Activated T-cell treated with anti-CD3 and anti-CD28 coated beads, Interleukin-2, amount 50 U/mL, for 72 hours (primary cell): ENCODE measurements at regions not wholly inside any gene's neighbourhood (a gene's known extent, or its start where the extent isn't known, plus 50 kb on each side); places are given as distances from the start of the nearest gene placed in this dataset.

Source experiments
- ATAC-seq, 2 donors: fragments of 150-1000 bp; cut with Tn5 transposase; replicated peaks in 1 of 2; 2 replicates each; pipeline ENCODE4 v1.10.0; 2021; ENCODE audit warnings: moderate library complexity in 2 of 2, mild to moderate bottlenecking in 1 of 2
- DNase-seq, 2 donors: peaks; one replicate each; pipeline ENCODE4 v3.0.0; 2021 to 2022; ENCODE audit warnings: mixed read lengths in 1 of 2
- H3K27ac Mint-ChIP-seq: one replicate; pipeline ENCODE4 v1.8.0; 2022; ENCODE audit warnings: mild to moderate bottlenecking, moderate library complexity, mixed read lengths
- H3K27me3 Mint-ChIP-seq: one replicate; pipeline ENCODE4 v1.8.0; 2022; ENCODE audit warnings: low read depth, mixed read lengths
- H3K36me3 Mint-ChIP-seq, 2 donors: one replicate each; pipeline ENCODE4 v1.8.0; 2022; ENCODE audit warnings: mixed read lengths in 2 of 2, mild to moderate bottlenecking in 1 of 2; ENCODE audit not compliant: insufficient read depth in 2 of 2
- H3K4me1 Mint-ChIP-seq: one replicate; pipeline ENCODE4 v1.8.0; 2022; ENCODE audit warnings: low read depth, mixed read lengths
- H3K4me3 Mint-ChIP-seq, 2 donors: one replicate each; pipeline ENCODE4 v1.8.0; 2022; ENCODE audit warnings: mild to moderate bottlenecking in 2 of 2, mixed read lengths in 2 of 2, moderate library complexity in 2 of 2
- H3K9me3 Mint-ChIP-seq, 2 donors: one replicate each; pipeline ENCODE4 v1.8.0; 2022; ENCODE audit warnings: mixed read lengths in 2 of 2

DNA sequence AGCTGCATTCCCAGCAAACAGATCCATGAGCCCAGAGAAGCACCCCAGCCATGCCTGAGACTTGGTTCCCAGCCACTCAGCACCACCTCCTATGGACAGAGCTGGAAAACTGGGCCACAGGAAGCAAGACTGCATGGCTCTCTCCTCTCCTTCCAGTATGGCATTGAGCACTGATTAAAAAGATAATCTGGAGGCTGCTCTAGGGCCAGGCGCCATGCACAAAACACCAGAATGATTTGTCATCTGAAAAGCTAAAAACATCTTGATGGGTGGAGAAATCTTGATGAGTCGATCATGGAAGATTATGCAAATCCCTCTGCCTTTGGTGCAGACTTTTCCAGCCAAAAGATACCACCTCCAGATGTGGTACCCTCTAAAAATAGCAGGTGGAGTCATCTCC is 62.7 kb upstream of the MRPS22 start:
- DNase-seq = no peak
- Mint-ChIP-seq H3K4me3 (no peak overlapping the region), H3K27me3 (peaks cover 6% of the 10 kb centered on the region), H3K27ac (no peak overlapping the region), H3K9me3 (no peaks in the 10 kb centered on the region), H3K36me3 (no peaks in the 10 kb centered on the region), H3K4me1 (no peaks in the 10 kb centered on the region)
- ATAC-seq = no peak

GRCh38 chr3:139281522-139282196 is 62.2 kb upstream of the MRPS22 start:
- Mint-ChIP-seq H3K27ac (no peak overlapping the region), H3K27me3 (peaks cover 6% of the 10 kb centered on the region), H3K4me3 (no peak overlapping the region), H3K36me3 (no peaks in the 10 kb centered on the region), H3K9me3 (no peaks in the 10 kb centered on the region), H3K4me1 (no peaks in the 10 kb centered on the region)
- DNase-seq (no peak), ATAC-seq (no peak)

GRCh38 chr3:139283301-139283700 is 60.5 kb upstream of the MRPS22 start:
- H3K36me3 Mint-ChIP-seq = no peaks in the 10 kb centered on the region
- no peak overlapping the region for H3K4me3 Mint-ChIP-seq
- ATAC-seq = no peak
- H3K9me3 Mint-ChIP-seq = no peaks in the 10 kb centered on the region
- no peak overlapping the region for H3K27ac Mint-ChIP-seq
- peaks cover 6% of the 10 kb centered on the region for H3K27me3 Mint-ChIP-seq
- DNase-seq = no peak
- H3K4me1 Mint-ChIP-seq = no peaks in the 10 kb centered on the region

GRCh38 chr3:139284221-139284620 is 59.6 kb upstream of the MRPS22 start:
- no peak overlapping the region for H3K27ac Mint-ChIP-seq
- ATAC-seq (no peak), DNase-seq (no peak)
- no peaks in the 10 kb centered on the region for H3K36me3 Mint-ChIP-seq
- H3K27me3 Mint-ChIP-seq = peaks cover 6% of the 10 kb centered on the region
- H3K9me3 Mint-ChIP-seq = no peaks in the 10 kb centered on the region
- H3K4me1 Mint-ChIP-seq = no peaks in the 10 kb centered on the region
- H3K4me3 Mint-ChIP-seq = no peak overlapping the region

DNA sequence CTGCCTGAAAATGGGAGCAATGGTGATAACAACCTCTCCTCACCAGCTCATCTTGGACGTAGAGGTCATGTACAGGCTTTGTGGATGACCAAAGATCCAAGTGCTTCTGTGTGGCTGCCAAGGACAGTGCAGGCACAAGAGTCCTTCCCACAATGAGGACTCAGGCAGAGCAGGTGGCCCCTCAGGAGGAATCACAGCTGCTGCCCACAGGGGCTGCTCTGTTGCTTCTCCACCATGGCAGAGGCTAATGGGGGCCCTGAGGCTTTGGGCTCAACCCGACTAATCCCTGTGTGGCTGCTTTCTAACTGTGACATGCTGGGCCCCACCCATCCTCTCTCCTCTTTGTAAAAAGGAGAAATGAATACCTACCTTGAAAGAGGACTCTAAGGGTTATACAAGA is 58.1 kb upstream of the MRPS22 start:
- H3K27ac Mint-ChIP-seq = no peak overlapping the region
- no peaks in the 10 kb centered on the region for H3K9me3 Mint-ChIP-seq
- no peak for ATAC-seq
- H3K27me3 Mint-ChIP-seq = no peaks in the 10 kb centered on the region
- DNase-seq = no peak
- H3K4me3 Mint-ChIP-seq = no peak overlapping the region
- H3K4me1 Mint-ChIP-seq = no peaks in the 10 kb centered on the region
- no peaks in the 10 kb centered on the region for H3K36me3 Mint-ChIP-seq

DNA sequence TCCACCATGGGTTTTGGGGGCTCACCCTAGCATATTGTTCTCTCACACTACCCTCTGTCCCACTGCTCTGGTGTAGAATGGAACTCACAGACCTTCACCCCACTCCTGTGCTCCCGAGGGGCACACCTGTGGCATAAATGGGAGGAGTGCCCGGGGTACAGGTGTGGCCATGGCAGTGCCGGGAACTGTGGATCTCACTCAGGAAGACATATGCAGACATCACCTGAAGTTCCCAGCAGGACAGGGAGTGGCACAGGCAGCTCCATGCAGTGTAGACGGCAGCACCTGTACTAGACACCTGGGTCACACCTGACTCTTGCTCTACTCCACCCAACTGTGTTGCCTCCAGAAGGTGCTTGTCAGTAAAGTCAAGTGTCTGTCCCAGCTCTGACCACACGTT is 57.6 kb upstream of the MRPS22 start:
- no peaks in the 10 kb centered on the region for H3K27me3 Mint-ChIP-seq
- DNase-seq (no peak), ATAC-seq (no peak)
- no peak overlapping the region for H3K4me3 Mint-ChIP-seq
- H3K4me1 Mint-ChIP-seq = no peaks in the 10 kb centered on the region
- no peak overlapping the region for H3K27ac Mint-ChIP-seq
- H3K9me3 Mint-ChIP-seq = no peaks in the 10 kb centered on the region
- no peaks in the 10 kb centered on the region for H3K36me3 Mint-ChIP-seq

DNA sequence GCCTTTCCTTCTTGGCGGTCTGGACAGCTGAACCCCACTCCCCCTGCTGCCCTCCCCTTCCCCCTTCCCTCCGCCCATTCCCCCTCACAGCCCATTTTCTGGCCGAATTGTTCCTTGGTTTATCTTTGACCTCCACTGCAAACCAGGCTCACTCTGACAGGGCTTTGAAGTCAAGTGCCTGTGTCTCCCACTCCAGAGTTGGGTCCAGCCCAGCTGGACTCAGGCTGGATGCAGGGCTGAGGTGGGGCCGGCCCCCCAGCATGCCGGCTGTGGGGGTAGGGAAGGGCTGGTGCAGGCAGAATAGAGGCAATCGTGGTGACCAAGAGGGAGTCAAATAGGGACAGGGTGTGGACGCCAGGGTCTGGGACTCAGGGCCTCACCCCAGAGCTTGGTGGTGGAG is 57.0 kb upstream of the MRPS22 start:
- Mint-ChIP-seq H3K4me3 (no peak overlapping the region), H3K27ac (no peak overlapping the region), H3K9me3 (no peaks in the 10 kb centered on the region), H3K36me3 (no peaks in the 10 kb centered on the region), H3K27me3 (no peaks in the 10 kb centered on the region), H3K4me1 (no peaks in the 10 kb centered on the region)
- no peak for ATAC-seq
- no peak for DNase-seq

- no peak for DNase-seq
- Mint-ChIP-seq H3K9me3 (no peaks in the 10 kb centered on the region), H3K4me3 (no peak overlapping the region), H3K27me3 (no peaks in the 10 kb centered on the region), H3K36me3 (no peaks in the 10 kb centered on the region), H3K27ac (no peak overlapping the region), H3K4me1 (no peaks in the 10 kb centered on the region)
- ATAC-seq = no peak
Observed at GRCh38 chr3:139287557-139287956, 56.3 kb upstream of the MRPS22 start.

GRCh38 chr3:139288266-139288821 is 55.5 kb upstream of the MRPS22 start:
- Mint-ChIP-seq H3K27ac (no peak overlapping the region), H3K4me3 (no peak overlapping the region), H3K36me3 (no peaks in the 10 kb centered on the region), H3K4me1 (no peaks in the 10 kb centered on the region), H3K27me3 (no peaks in the 10 kb centered on the region), H3K9me3 (no peaks in the 10 kb centered on the region)
- ATAC-seq (no peak), DNase-seq (no peak)

DNA sequence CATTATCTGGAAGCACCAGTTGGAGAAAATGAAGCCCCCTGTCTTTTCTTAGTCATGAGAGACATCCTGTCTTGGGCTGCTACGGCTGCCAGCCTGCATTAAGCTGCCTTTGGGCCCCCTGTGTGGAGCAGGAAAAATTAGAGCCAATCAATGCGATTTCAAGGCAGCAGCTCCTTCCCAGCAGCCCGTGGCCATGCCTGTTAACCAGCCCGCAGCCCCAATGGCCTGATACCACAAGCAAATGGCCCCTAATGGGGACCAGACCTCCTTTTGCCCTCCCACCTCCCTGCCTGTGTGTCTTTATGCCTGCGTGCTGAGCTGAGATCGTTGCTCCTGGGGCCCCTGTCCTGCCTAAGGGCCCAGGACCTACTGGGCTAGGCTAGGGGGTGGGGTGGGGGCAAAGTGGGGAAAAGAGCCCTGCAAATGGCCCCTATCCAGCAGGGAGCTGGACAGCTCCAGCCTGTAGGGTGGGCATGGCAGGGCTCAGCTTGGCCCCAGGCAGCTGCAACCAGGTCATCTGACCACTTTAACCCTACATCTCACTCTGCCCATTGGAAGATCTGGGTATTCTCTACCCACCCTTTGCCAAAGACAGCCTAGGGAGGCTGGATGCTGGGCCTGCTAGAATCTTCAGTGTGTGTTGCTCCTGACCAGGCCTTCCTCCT is 53.8 kb upstream of the MRPS22 start:
- Mint-ChIP-seq H3K36me3 (no peaks in the 10 kb centered on the region), H3K27me3 (no peaks in the 10 kb centered on the region), H3K4me3 (no peak overlapping the region), H3K27ac (no peak overlapping the region), H3K4me1 (no peaks in the 10 kb centered on the region), H3K9me3 (no peaks in the 10 kb centered on the region)
- DNase-seq (no peak), ATAC-seq (no peak)

GRCh38 chr3:139291276-139292051 is 52.4 kb upstream of the MRPS22 start:
- no peaks in the 10 kb centered on the region for H3K36me3 Mint-ChIP-seq
- no peaks in the 10 kb centered on the region for H3K27me3 Mint-ChIP-seq
- no peaks in the 10 kb centered on the region for H3K9me3 Mint-ChIP-seq
- DNase-seq = no peak
- H3K27ac Mint-ChIP-seq = no peak overlapping the region
- H3K4me1 Mint-ChIP-seq = no peaks in the 10 kb centered on the region
- no peak overlapping the region for H3K4me3 Mint-ChIP-seq
- ATAC-seq = no peak

DNA sequence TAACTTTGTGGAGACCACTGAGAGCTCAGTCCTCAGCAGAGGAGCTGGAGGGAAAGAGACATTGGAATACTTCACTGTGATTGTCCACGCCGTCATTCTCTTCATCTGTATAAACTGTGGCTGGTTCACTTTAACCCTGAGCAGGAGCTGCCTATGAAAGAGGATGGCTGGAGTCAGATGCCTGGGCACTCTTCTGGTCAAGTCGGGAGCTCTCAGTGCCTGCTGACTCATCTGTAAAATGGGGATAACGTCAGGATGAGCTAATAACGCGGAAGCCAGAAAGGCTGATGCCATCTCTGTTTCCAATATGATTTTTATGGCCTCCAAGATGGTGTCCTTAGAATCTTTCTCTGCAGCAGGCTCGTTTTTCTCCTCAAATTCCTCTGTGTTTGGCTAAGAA is 51.6 kb upstream of the MRPS22 start:
- DNase-seq (no peak), ATAC-seq (no peak)
- H3K27ac Mint-ChIP-seq = no peak overlapping the region
- H3K4me1 Mint-ChIP-seq = no peaks in the 10 kb centered on the region
- H3K4me3 Mint-ChIP-seq = no peak overlapping the region
- H3K9me3 Mint-ChIP-seq = no peaks in the 10 kb centered on the region
- no peaks in the 10 kb centered on the region for H3K36me3 Mint-ChIP-seq
- no peaks in the 10 kb centered on the region for H3K27me3 Mint-ChIP-seq
